ENCODE measurements at regions not wholly inside any gene's neighbourhood (a gene's known extent, or its start where the extent isn't known, plus 50 kb on each side); places are given as distances from the start of the nearest gene placed in this dataset.

- Histone ChIP-seq H3K36me3 (ENCODE audit: control insufficient read depth, insufficient read depth, low read length) (no peaks in the 10 kb centered on the region), H3K9me3 (no peaks in the 10 kb centered on the region), H3K4me3 (ENCODE audit: low read depth, low read length) (no peak overlapping the region), H3K4me1 (no peaks in the 10 kb centered on the region), H3K27me3 (replicated peaks; ENCODE audit: control insufficient read depth, insufficient read depth, low read length) (no peaks in the 10 kb centered on the region)
- TF ChIP-seq CTCF (IDR thresholded peaks at IDR 0.05; ENCODE audit: insufficient read depth in 1 of 2, low read depth in 1 of 2, low read length in 1 of 2, severe bottlenecking in 1 of 2, unreplicated experiment in 1 of 2): no peak
- peaks cover 10% of the 10 kb centered on the region for H3K4me1 Mint-ChIP-seq (ENCODE audit: low read depth, unreplicated experiment)
- H3K27ac Mint-ChIP-seq (ENCODE audit: unreplicated experiment): no peak overlapping the region
- ChIA-PET POLR2A (no interaction called here), CTCF (no interaction called here)
- no peaks in the 10 kb centered on the region for H3K36me3 Mint-ChIP-seq (ENCODE audit: insufficient read depth, unreplicated experiment)
- no peak overlapping the region for H3K4me3 Mint-ChIP-seq (ENCODE audit: unreplicated experiment)
- no peaks in the 10 kb centered on the region for H3K27me3 Mint-ChIP-seq (ENCODE audit: insufficient read depth, unreplicated experiment)
- BruUV-seq (replicated peaks): no TSS peak
- intact Hi-C loops (cut with micrococcal nuclease; ENCODE audit: unreplicated experiment): no loop called here
- DNase-seq: no peak
- peaks cover 11% of the 10 kb centered on the region for H3K9me3 Mint-ChIP-seq (ENCODE audit: unreplicated experiment)
Measured at GRCh38 chr7:84274029-84274638, 79.5 kb upstream of the SEMA3A start.

GRCh38 chr7:84271543-84271942 lies 77.0 kb upstream of the SEMA3A start:
- Histone ChIP-seq H3K9me3 (no peaks in the 10 kb centered on the region), H3K4me1 (no peaks in the 10 kb centered on the region), H3K36me3 (ENCODE audit: control insufficient read depth, insufficient read depth, low read length) (no peaks in the 10 kb centered on the region), H3K4me3 (ENCODE audit: low read depth, low read length) (no peak overlapping the region), H3K27me3 (replicated peaks; ENCODE audit: control insufficient read depth, insufficient read depth, low read length) (no peaks in the 10 kb centered on the region)
- Mint-ChIP-seq H3K36me3 (ENCODE audit: insufficient read depth, unreplicated experiment) (no peaks in the 10 kb centered on the region), H3K4me1 (ENCODE audit: low read depth, unreplicated experiment) (peaks cover 8% of the 10 kb centered on the region), H3K27ac (ENCODE audit: unreplicated experiment) (no peak overlapping the region), H3K27me3 (ENCODE audit: insufficient read depth, unreplicated experiment) (no peaks in the 10 kb centered on the region), H3K9me3 (ENCODE audit: unreplicated experiment) (no peaks in the 10 kb centered on the region), H3K4me3 (ENCODE audit: unreplicated experiment) (no peak overlapping the region)
- no peak for DNase-seq
- no peak for TF ChIP-seq CTCF (IDR thresholded peaks at IDR 0.05; ENCODE audit: insufficient read depth in 1 of 2, low read depth in 1 of 2, low read length in 1 of 2, severe bottlenecking in 1 of 2, unreplicated experiment in 1 of 2)
- ChIA-PET CTCF (no interaction called here), POLR2A (no interaction called here)
- intact Hi-C loops (cut with micrococcal nuclease; ENCODE audit: unreplicated experiment): no loop called here
- no TSS peak for BruUV-seq (replicated peaks)

GRCh38 chr7:84264396-84264795 lies 69.8 kb upstream of the SEMA3A start:
- Mint-ChIP-seq H3K4me3 (ENCODE audit: unreplicated experiment) (no peak overlapping the region), H3K27me3 (ENCODE audit: insufficient read depth, unreplicated experiment) (no peaks in the 10 kb centered on the region), H3K4me1 (ENCODE audit: low read depth, unreplicated experiment) (peaks cover 8% of the 10 kb centered on the region), H3K36me3 (ENCODE audit: insufficient read depth, unreplicated experiment) (no peaks in the 10 kb centered on the region), H3K9me3 (ENCODE audit: unreplicated experiment) (no peaks in the 10 kb centered on the region), H3K27ac (ENCODE audit: unreplicated experiment) (no peak overlapping the region)
- Histone ChIP-seq H3K4me1 (no peaks in the 10 kb centered on the region), H3K4me3 (ENCODE audit: low read depth, low read length) (no peak overlapping the region), H3K27me3 (replicated peaks; ENCODE audit: control insufficient read depth, insufficient read depth, low read length) (no peaks in the 10 kb centered on the region), H3K9me3 (no peaks in the 10 kb centered on the region), H3K36me3 (ENCODE audit: control insufficient read depth, insufficient read depth, low read length) (no peaks in the 10 kb centered on the region)
- no peak for TF ChIP-seq CTCF (IDR thresholded peaks at IDR 0.05; ENCODE audit: insufficient read depth in 1 of 2, low read depth in 1 of 2, low read length in 1 of 2, severe bottlenecking in 1 of 2, unreplicated experiment in 1 of 2)
- intact Hi-C loops (cut with micrococcal nuclease; ENCODE audit: unreplicated experiment): no loop called here
- BruUV-seq (replicated peaks): no TSS peak
- no peak for DNase-seq
- ChIA-PET CTCF (no interaction called here), POLR2A (no interaction called here)

Data from Caco-2 (cell line).